Amygdala (tissue), 56 donors: ENCODE measurements at regions not wholly inside any gene's neighbourhood (a gene's known extent, or its start where the extent isn't known, plus 50 kb on each side); places are given as distances from the start of the nearest gene placed in this dataset.

Experiments used
- DNase-seq, 56 donors: peaks; one replicate each; lab custom pipeline; 2025; lab: John Stamatoyannopoulos, UW

DNA sequence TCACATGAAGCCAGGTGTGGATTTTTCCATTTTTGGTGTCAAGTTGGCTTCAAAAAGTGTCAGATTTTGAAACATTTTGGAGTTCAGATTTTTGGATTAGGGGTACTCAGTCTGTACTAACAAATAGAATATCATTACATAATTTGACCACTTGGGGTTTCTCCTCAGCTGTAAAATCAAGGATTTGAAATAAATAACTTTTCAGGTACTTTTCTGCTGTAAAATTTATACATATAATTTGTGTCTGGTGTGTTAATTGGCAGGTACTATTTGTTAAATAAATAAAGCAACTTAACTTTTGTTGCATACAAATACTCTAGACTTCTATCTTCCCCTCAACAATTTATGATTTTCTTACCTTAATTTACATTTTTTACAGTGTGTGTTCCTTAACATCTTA, 234.1 kb upstream of the PRICKLE1 start:
- DNase-seq: no peak

DNA sequence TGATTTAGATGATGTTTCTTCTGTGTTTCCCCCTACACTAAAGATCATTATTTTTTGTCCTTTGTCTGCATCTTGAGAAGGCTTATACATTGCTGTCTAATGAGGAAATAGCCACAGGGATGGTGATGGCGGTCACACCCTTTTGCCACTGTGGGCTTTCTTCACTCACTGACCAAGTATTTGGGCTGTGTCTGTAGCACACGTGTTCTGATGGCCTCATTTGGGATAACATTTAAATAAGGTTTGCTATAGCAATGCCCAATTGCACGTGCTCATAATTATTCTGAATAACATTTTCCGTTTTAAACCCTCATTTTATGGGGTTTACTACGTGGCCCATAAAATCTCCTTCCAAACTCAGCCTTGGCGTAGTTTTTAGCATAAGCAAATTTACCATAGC, 230.3 kb upstream of the PRICKLE1 start:
- no peak for DNase-seq

DNA sequence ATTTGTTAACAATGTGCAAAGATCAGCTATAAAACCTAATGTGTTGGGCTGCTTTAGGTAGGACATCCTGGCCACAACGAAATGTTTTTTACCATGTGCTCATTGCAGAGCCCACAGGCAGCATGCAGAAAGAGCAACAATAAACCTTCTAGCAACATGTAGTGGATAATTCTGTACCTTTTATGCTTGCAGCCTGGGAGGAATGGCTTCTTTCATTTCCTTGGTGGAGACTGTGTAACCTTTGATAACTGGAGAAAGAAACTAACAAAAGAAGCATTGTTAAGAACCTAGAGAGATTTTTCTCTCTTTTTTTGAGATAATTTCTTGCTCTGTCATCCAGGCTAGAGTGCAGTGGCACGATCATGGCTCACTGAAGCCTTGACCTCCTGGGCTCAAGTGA, 225.5 kb upstream of the PRICKLE1 start:
- no peak for DNase-seq

DNA sequence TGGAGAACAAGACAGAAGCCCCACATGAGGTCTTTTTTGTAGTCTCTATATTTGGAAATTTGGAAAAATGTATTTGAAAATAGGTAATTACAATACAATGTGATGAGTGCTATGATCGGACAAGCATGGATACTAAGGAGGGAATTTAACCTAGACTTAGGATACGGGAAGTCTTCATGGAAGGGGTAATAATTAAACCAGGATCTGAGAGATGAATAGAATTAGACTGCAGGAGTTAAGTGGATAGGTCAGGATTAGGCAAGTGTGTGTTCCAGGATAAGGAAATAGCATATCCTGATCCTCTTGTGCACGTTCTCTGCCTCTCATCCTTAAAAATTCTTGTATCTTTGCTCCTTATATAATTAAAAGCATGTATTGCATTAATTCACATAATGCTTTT, 223.3 kb upstream of the PRICKLE1 start:
- DNase-seq: no peak

DNA sequence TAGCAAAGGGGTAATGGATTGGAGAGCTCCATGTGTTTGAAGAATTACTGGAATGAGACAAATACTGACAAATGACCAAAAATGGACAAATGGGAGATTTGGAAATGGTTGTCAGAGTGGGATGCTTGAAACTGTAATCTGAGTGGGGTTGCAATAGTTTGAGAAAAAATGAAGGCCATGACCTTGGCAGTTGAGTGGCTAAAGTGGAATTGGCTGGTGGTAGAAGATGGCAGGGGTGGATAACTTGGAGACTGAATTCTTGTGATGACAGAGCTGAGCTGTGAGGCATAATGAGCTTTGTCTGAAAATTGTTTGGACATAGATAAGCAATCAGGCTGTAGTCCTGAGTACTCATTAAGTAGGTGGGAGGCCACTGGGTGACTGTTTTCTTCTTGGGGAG, 222.5 kb upstream of the PRICKLE1 start:
- no peak for DNase-seq

DNA sequence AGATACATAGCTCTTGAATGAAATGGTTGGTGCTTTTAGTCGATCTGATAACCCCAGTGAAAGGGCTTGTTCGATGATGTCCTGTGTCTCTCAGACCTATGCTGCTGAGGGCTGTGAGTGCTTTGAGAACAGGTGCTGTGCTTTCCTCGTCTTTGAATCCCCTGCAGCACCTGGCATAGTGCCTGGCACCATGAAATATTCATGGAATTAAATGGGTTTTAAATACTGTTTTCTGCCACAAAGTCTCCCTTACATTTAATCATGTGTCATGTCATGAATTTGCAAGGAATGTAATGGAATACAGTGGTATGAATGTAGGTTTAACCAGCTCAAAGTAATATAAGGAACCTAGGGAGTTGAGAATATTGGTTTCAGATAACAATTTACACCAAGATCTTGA, 220.5 kb upstream of the PRICKLE1 start:
- DNase-seq: no peak

DNA sequence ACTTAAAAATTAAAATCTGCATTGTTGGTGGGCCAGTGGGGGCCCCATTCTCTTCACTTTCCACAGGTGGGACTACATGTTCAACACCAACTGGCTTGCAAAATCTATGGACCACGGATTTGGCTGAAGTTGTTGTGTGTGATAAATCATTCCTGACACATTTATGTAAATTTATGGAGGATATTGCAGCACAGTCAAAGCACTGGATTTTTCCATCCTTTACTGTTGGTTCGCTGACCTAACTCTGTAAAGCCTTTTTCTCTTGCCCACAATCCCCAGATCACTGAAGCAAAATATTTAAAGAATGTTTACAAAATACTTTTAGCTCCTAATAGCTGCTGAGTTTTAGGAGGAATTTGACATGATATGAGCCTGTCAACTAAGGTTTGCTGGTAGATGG, 219.7 kb upstream of the PRICKLE1 start:
- no peak for DNase-seq

DNA sequence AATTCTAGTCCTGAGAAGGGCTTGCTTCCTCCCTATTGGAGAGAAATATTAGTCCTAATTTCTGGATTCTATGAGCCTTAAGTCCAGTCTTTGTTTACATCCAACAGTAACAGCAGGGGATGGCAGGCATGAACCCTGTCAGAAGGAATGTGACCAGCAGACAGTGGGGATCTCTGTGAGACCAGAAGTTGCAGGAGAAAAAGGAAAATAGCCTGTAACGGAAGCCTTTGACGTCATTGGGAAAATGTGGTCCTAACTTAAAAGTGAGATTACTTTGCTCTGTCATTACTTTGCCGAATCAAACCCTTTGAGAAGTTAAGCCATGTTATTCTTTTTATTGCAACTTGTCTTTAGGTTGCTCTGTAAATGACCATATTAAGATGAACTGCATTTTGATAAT, 218.2 kb upstream of the PRICKLE1 start:
- no peak for DNase-seq

DNA sequence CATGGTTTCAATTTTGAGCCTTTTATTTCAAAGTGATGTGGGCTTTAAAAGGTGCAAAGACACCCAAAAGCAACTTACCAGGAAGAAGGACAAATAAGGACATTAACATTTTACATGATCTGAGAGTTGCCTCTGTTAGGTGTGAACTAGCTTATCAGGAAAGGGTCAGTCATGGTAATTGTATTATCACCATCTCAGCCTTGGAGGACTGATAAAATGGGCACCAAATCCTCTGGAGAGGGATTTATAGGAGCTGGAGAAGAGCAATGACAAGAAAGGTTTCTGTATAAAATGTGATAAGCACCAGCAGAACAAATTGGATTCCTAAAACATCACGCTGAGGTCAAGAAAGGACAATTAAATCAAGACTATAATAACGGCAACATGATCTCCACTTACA, 217.7 kb upstream of the PRICKLE1 start:
- no peak for DNase-seq

DNA sequence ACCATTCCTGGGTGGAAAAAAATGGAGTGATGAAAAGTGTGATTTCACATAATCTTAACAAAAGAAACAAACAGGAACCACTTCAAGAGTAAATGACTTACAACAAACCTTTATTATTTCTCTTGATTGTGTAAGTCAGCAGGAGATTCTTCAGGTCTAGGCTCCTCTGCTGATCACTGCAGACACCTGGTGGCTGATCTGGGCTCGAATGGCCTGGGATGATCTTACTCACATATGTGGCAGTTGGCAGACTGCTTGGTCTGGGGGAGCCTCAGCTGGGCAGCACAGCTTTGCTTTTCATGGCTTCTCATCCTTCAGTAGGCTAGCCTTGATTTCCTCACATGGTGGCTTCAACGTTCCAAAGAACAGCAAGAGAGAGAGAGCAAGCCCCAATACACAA, 215.4 kb upstream of the PRICKLE1 start:
- no peak for DNase-seq

DNA sequence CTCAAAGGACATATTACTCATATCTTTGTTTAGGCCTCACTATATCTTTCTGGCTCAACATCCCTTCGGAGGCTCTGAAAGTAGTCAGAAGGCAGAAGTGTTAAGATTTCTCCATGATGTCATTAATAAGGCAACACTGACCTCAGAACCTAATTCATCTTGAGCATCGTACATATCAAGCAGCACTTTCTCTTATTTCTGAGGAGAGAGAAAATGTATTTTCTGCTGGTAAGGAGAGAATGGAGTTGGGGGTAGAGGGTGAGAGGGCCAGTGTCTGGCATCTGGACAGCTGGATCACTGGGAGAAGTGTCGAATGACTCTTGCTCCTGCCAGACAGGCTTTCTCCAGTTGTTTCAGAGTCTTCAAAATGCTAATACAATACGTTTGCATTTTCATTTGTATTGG, 213.2 kb upstream of the PRICKLE1 start:
- DNase-seq: no peak

DNA sequence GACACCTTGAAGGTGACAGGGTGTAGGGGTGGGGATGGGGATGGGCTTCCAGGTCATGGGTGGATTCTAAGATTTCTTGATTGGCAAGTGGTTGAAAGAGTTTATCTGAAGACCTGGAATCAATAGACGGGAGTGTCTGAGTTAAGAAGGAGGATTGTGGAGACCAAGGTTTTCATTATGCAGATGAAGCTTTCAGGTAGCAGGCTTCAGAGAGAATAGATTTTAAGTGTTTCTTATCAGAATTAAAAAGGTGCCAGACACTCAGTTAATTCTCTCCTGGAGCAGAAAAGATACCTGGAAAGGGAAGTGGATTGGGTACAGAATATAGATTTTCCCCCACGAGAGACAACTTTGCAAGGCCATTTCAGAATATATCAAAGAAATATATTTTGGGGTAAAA, 211.7 kb upstream of the PRICKLE1 start:
- no peak for DNase-seq

DNA sequence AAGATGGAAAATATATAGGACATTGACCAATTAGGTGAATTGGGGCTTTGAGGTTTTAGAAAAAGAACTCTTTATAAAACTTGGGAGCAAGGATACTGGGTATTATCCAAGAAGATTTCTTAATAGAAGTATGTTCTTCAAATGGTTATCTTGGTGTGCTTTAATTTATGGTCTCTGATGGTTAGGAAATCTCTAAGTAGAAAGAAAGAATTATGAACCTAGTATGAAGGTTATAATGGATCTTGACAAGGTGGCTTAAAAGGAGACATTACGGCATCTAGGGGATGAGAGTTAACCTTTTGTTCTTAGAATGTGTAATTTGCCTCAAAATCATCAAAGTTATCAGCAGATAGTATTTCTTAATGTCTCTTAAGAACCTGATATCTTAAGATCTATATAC, 210.4 kb upstream of the PRICKLE1 start:
- no peak for DNase-seq

DNA sequence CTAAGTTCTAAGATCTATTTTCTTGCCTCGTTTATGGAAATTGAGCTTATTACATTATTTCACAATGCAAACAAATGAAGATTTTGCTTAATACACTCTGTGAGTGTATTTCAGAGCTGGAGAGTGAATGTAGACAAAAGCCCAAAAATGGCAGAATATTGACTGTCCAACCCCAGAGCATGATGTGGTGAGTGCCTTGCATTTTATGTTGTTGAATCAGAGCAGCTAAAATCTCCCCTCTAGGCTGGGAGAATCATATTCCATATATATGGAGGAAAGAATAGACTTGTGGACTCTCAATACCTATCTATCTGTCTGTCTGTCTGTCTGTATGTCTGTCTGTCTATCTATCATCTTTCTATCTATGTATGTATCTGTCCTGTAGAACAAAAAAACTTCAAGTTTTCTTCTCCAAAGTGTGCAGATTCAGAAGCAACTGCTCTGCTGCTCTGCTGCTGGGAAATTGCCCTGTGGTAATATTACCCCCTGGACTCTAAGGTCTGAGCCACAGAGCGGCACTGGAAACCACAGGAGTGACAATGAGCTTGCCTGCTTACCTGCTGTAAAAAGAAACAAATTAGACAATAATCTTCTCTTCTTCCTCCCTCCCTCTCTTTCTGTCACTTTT, 209.4 kb upstream of the PRICKLE1 start:
- DNase-seq: no peak

DNA sequence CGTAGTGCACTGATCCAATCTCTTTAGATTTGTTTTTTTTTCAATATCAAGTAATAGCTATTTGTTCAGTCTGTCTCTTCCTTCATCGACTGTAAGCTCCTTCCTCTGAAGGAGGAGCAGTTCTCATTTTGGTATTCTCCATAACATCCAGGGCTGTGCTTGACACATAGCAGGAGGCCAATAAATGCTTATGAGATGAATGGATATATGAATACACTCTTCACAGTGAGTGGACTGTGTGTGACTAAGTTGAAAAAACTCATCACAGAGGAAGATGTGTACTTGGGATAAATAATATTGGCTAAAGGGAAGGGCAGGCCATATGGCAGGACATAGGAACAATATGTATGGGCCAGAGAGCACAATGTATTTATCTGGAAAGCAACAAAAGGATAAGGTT, 205.3 kb upstream of the PRICKLE1 start:
- DNase-seq: no peak

DNA sequence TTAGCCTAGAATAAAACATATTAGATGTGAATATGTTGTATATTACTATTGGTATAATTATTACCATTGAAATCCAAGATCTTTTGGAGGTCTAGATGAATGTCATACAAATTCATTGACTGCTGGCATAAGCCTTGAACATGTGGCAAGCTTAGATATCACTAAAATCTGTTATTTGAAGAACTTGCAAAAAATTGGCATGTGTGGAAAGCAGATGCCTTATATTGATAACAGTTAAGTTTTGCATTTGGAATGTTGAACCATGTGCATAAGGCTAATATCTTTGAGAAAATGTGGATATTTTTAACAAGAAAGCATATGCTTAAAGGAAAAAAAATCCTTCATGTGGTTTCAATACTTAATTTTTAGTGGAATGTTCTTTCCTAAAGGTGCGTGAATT, 203.6 kb upstream of the PRICKLE1 start:
- DNase-seq: no peak

DNA sequence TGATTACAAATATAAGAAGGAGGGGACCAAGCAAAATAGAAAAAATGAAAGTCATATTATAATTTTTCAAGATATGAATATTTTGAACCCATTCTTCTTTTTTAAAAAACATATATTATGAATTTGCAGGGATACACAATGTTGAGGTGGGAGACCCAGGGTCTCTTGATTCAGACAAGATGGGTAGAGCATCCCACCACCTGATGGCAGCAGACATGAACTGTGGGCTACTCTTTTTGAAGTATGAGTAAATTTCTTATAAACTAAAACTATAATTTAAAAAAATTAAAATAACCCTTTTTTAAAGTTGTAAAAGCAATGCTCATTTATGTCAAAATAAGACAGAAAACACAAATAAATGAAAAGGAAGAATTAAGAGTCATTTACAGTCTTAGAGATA, 202.7 kb upstream of the PRICKLE1 start:
- DNase-seq: no peak

DNA sequence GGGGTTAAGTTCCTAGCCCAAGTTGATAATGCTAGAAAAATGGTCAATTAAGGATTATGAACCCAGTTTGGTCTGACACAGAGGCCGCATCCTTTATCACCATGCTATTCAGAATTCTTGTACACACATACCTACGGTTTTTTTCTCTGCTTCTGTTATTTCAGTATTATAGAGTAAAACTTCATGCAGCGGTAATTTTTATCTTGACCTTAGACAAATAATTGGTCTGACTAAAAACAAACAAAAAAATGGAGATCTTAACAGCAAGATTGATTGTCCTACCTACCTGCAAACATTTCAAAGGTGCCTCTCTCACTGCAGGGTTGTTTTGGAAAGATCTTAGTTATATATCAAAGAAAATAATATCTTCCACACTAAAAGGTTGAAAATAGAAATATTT, 201.9 kb upstream of the PRICKLE1 start:
- DNase-seq: no peak

DNA sequence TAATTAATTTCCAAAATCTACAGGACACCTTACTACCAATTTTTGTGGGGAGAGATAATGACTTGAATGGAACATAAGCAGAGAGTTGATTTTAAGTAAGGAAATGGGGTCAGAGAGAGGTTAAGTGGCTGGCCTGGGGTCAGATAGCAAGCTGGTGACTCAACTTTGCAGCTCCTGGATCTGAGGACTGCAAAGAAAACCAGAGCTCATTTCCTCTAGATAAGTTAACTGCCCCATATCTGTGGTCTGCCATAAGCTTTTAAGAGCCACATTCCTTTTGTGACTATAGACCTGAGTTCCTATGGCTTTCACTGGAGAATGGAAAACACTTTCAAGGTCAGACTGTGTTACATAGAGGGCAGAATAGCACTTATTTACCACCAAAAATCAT, 201.2 kb upstream of the PRICKLE1 start:
- no peak for DNase-seq

DNA sequence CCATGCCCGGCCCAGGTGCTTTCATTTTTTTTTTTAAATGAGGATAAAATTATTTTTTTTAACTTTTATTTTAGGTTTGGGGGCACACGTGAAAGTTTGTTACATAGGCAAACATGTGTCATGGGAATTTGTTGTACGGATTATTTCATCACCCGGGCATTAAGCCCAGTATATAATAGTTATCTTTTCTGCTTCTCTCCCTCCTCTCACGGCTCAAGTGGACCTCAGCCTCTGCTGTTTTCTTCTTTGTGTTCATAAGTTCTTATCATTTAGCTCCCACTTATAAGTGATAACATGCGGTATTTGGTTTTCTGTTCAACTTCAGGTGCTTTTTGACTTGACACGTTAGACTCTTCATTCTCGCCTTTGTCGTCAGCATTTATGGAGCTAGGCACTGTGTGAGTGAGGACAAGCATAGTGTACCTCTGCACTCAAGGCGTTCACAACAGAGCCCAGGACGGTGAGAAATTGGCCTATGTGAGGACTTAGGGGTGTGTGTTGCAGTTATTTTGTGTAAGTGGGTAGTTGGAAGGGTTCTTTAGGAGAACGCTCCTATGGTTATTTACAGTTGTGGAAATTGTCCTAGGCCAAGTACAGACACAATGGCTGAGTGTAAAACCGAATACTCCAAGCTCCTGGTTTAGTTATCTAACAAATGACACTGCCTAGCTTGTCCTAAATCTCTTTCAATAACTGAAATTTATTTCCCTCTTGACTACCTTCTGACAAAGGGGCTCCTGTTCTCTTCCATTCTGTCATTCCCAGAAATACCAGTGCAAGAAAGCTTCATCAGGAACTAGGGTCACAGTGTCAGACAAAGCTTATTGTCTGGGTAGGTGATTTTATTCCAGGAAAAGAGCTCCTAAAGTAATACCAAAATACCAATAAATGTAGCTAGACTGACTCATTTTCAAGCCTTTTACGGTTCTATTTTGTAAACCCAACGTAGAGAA, 200.5 kb upstream of the PRICKLE1 start:
- no peak for DNase-seq

DNA sequence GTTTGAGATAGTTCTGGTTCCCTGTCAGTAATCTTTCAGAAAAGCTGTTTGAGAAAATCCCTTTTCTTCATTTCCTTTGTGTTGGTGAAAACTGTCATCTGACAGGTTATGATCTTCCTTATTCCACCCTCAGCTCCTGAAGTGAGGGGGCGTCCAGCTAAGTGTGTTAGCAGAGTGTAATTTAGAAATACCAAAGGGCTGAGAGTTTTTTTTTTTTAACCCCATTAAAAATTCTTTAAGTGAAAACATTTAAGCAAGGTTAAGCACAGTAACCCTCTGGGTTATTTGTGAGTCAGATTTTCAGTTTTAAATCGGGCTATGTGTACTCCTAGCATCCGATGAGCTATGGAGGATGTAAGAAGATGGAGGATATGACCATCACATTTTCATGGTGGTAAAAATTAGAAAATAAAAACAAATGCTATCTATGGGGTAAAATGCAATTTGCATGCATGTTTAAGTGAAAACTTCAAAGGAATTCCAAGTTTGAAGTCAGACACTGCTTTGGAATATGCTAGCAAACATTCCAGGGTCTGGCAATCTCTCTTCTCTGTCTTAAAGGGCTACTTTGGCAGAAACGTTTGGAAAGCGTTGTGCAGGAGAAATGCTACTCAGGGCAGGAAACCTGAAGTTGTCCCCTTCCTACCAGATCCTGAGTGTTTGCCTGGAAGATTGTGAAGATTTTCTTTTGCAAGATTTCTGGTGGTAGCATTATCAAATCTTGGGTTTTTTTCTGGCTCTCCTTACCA, 197.0 kb upstream of the PRICKLE1 start:
- no peak for DNase-seq

DNA sequence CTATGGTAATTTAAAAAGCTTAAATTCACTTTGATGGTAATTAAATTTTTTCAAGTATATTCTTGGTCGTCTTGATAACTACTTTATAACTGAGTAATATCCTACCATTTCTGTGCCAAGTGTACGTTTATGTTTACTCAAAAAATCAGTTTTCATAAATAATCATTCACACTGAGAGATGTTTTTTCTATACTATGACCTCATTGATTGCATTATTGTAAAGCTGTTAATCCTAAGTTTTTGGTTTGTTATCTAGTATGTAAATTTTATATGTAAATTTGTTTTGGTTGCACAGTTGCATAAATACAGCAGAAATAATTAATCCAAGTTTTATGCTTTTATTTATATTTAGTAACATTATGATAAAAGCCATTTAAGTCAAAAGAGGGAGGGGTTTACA, 196.4 kb upstream of the PRICKLE1 start:
- DNase-seq: no peak
